GM10248 (cell line): ENCODE measurements at regions not wholly inside any gene's neighbourhood (a gene's known extent, or its start where the extent isn't known, plus 50 kb on each side); places are given as distances from the start of the nearest gene placed in this dataset.
"Not testable (repeated sequence)": the region's sequence is repeated elsewhere in the genome, so short reads cannot be mapped to it uniquely, and the experiment has no call there.

Source experiments
- CTCF ChIA-PET: fragments of 300-600 bp; sonication (Branson Sonifier 250); formaldehyde crosslinking; extraction: SDS; loops from one replicate; lab custom pipeline; 2021; ENCODE audit warnings: antibody characterized with exemption; lab: Yijun Ruan, JAX
- POLR2A ChIA-PET: fragments of 350-650 bp; sonication (Branson Sonifier 250); formaldehyde crosslinking; extraction: SDS; loops from one replicate; lab custom pipeline; 2020; ENCODE audit warnings: antibody characterized with exemption; lab: Yijun Ruan, JAX
- DNase-seq: peaks from one replicate; pipeline ENCODE4 v3.0.0; 2012; ENCODE audit errors: extremely low spot score
- TF ChIP-seq, protein P1 (sequence below): IDR thresholded peaks from 2 replicates; pipeline ENCODE4 v1.5.1; 2012; ENCODE audit warnings: mild to moderate bottlenecking, low read depth; ENCODE audit errors: extremely low read depth, missing control alignments, control extremely low read depth

DNA sequence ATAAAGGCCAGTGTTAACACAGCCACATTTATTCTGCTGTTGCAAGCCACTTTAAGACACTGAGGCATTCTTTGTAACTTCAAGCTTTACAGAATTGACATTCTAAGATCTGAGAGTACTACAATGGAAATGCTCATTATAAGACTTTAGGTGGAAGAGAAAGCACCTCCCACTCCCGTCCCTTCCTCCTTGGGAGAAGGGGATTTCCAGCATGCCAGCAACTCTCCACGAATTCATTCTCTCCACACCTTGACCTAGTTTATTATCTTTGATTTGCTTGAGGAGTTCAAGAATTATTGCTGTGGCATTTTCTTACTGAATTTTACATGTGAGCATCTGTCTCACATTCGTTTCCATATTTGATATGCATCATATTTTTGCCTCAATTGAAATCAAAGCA lies 644.4 kb upstream of the MIS18BP1 start:
- TF ChIP-seq, protein P1, sequence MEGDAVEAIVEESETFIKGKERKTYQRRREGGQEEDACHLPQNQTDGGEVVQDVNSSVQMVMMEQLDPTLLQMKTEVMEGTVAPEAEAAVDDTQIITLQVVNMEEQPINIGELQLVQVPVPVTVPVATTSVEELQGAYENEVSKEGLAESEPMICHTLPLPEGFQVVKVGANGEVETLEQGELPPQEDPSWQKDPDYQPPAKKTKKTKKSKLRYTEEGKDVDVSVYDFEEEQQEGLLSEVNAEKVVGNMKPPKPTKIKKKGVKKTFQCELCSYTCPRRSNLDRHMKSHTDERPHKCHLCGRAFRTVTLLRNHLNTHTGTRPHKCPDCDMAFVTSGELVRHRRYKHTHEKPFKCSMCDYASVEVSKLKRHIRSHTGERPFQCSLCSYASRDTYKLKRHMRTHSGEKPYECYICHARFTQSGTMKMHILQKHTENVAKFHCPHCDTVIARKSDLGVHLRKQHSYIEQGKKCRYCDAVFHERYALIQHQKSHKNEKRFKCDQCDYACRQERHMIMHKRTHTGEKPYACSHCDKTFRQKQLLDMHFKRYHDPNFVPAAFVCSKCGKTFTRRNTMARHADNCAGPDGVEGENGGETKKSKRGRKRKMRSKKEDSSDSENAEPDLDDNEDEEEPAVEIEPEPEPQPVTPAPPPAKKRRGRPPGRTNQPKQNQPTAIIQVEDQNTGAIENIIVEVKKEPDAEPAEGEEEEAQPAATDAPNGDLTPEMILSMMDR = no peak
- ChIA-PET CTCF (interaction anchor here (1.4 to 1.6 kb wide), 3 partner anchors 8 to 14 kb away, joined by 4 read pairs; no protein-coding TSS in a partner anchor), POLR2A (no interaction called here)
- DNase-seq = no peak

DNA sequence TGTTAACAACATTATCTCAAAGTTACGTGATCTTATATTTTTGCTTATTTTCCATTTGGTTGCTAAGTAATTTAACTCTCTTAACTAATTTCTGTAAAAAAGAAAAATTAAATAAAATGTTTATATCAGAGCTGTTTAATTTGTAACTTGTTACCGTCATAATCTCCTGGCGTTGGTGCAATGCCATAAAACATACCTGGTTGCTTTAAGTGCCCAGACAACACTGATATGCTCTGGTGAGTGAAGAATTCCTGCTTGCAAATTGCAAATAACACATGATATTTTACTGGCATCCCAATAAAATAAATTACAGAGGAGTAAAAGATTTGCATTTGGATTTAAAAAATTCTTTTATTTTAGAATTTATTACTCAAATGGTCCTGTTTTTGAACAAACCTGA lies 640.1 kb upstream of the MIS18BP1 start:
- TF ChIP-seq, protein P1 = no peak
- POLR2A ChIA-PET = no interaction called here
- CTCF ChIA-PET = no interaction called here
- no peak for DNase-seq

DNA sequence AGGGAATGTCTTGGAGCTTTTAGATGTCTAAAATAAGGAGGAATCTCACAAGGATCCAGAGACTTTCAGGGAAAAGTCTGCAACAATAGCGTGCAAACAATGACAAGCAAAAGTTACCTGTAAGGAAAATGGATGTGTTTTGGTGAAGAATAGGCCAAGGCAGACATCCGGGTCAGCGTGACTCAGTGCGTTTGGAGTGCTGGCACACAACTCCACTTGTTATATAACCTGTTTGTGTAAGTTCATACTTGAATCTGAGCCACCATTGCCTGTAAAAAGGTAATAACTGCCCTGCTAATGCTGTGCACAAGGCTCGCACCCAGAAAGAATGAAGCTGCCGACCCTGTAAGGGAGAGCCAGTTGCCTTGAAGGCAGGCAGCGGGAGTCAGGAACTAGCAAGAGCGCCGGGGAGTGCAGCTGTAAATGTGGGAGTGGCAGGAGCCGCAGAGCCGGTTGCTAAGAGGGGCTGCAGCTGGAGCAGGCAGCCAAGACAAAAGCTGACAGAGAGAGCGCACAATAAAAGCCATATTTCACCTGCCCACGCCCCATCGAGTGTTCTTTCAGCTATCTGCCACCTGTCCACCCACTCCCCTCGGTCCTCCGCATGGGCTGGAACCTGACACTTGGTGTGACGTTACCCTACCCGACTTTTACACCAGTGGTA lies 638.5 kb upstream of the MIS18BP1 start:
- TF ChIP-seq, protein P1 = no peak
- no peak for DNase-seq
- CTCF ChIA-PET = interaction anchor here (1.0 kb wide), 1 partner anchor 46 kb away, joined by 3 read pairs; no protein-coding TSS in a partner anchor
- POLR2A ChIA-PET = no interaction called here

DNA sequence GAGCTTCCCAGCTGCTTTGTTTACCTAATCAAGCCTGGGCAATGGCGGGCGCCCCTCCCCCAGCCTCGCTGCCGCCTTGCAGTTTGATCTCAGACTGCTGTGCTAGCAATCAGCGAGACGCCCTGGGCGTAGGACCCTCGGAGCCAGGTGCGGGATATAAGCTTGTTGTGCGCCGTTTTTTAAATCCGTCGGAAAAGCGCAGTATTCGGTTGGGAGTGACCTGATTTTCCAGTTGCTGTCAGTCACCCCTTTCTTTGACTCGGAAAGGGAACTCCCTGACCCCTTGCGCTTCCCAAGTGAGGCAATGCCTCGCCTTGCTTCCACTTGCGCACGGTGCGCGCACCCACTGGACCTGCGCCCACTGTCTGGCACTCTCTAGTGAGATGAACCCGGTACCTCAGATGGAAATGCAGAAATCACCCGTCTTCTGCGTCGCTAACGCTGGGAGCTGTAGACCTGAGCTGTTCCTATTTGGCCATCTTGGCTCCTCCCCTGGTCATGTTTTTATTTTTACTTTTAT lies 635.8 kb upstream of the MIS18BP1 start:
- DNase-seq, CTCF ChIA-PET, POLR2A ChIA-PET: not testable (repeated sequence)

DNA sequence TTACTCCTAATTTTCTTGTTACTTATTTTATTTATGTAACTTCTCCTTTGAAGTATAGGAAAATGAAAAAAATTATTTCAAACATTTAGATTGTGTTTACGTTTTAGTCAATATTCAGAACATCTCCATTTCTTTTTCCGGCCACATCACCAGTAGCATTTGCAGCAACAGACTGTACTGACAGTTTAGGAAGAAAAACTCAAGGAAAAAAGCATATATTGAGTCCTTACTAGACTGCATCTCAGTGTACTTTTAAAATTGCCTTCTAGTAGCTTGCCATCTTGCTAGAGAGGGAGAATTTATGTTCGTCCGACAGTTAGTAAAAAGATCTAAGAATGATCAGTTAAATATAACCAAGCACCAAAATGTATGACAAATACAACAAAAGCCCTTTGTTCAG lies 625.0 kb upstream of the MIS18BP1 start:
- CTCF ChIA-PET = no interaction called here
- DNase-seq = no peak
- TF ChIP-seq, protein P1 = no peak
- POLR2A ChIA-PET = no interaction called here

DNA sequence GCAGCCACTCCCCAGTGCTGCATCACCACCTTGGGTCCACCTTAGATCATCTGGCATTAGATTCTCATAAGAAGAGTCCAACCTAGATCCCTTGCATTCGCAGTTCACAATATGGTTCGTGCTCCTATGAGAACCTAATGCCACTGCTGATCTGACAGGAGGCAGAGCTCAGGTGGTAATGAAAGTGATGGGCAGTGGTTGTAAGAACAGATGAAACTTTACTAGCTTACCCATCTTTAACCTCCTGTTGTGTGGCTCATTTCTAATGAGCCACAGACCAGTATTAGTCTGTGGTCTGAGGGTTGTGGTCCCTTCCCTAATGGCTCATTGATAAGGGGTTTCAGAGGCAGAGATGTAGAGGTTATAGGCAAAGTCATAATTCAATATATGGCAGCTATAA lies 615.9 kb upstream of the MIS18BP1 start:
- TF ChIP-seq, protein P1 = no peak
- DNase-seq = no peak
- CTCF ChIA-PET = interaction anchor here (1.1 to 2.3 kb wide), 3 partner anchors 27 to 31 kb away, joined by 3 to 4 read pairs (median 3); no protein-coding TSS in a partner anchor
- POLR2A ChIA-PET = no interaction called here

DNA sequence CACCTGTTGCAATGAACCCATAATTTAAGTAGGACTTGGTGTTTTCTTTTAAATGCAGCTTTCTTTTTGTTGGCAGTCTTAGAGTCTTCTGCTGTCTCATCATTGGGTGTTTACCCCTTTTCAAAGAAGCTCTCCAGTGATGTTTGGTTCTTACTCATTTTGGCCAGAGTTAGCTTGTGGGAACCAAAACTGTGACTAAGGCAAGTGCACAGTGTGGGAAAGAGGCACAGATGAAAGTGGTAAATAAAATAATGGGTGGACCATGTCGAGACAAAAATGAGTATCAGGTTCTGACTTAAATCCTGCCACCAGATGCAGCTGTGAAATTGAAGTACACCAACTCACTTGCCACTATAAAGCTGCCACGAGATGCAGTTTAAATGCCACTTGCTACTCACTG lies 615.4 kb upstream of the MIS18BP1 start:
- no peak for DNase-seq
- ChIA-PET POLR2A (no interaction called here), CTCF (interaction anchor here (1.1 to 2.3 kb wide), 3 partner anchors 28 to 32 kb away, joined by 3 to 4 read pairs (median 3); no protein-coding TSS in a partner anchor)
- TF ChIP-seq, protein P1 = no peak
